NCI-H146 (cell line): ENCODE measurements at regions not wholly inside any gene's neighbourhood (a gene's known extent, or its start where the extent isn't known, plus 50 kb on each side); places are given as distances from the start of the nearest gene placed in this dataset.
"Not testable (repeated sequence)": the region's sequence is repeated elsewhere in the genome, so short reads cannot be mapped to it uniquely, and the experiment has no call there.

Source experiments
- DNase-seq: peaks from one replicate; lab custom pipeline; 2025; lab: John Stamatoyannopoulos, UW

DNA sequence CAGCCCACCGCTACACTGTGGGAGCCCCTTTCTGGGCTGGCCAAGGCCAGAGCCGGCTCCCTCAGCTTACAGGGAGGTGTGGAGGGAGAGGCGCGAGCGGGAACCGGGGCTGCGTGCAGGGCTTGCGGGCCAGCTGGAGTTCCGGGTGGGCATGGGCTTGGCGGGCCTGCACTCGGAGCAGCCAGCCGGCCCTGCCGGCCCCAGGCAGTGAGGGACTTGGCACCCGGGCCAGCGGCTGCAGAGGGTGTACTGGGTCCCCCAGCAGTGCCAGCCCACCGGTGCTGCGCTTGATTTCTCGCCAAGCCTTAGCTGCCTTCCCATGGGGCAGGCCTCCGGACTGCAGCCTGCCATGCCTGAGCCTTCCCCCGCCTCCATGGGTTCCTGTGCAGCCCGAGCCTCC is 306.2 kb downstream of the PPP4R3C start:
- not testable (repeated sequence) for DNase-seq

- DNase-seq = no peak
Observed at GRCh38 chrX:27136325-27136724, 326.8 kb downstream of the PPP4R3C start.

- DNase-seq = no peak
Observed at GRCh38 chrX:27132862-27133261, 330.3 kb downstream of the PPP4R3C start.

GRCh38 chrX:27087176-27087575 is 376.0 kb downstream of the PPP4R3C start:
- not testable (repeated sequence) for DNase-seq

DNA sequence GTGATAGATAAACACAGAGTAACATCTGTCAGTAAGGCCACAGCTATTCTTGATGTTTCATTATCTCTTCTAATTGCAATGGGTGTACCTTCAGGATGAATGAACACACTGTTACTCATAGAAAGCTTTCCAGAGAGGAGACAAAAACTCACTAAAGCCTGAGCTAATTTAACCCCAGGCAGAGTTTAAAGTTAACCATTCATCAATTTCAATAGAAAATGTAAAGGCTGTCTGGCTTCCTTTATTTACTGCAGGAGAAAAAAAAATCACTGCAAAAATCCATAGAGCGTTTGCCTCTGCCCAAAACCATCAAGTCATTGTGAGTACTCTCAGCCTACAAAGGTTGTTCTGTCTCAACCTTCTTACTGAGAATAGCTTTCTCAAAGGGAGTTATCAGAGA is 376.9 kb downstream of the PPP4R3C start:
- DNase-seq = no peak

DNA sequence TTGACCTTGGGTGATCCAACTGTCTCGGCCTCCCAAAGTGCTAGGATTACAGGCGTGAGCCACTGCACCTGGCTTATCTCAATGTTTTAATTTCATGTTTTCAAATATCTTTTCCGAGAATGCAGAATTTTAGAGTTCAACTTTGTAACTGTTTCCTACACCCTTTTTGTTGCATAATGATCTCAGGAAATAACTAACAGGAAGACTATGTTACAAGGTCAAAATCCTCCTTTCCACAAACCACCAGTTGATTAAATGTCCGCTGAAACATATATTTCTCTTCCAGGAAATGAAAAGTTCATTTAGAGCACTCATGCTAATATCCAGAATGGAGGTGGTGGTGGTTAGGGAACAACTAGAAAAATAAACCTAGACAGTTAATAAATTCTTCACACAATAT is 377.8 kb downstream of the PPP4R3C start:
- no peak for DNase-seq

DNA sequence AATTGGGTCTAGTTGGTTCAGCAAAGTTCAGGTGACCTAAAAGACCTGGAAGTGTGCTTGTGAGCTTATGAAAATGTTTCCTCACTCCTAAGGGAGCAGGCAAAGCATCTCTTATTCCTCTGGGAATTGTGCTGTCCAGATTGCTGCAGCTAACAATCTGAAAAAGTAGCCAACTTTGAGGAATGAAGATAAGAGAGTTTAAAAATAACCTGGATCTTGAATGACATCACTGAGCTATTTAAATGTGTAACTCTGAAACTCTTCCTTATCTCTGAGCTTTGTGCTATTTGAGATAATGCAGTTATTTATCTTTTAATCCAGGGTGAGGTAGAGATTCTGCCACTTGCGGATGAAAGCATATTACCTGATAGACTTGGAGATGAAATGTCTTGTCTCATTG is 384.8 kb downstream of the PPP4R3C start:
- DNase-seq = no peak

GRCh38 chrX:27057883-27058282 is 405.3 kb downstream of the PPP4R3C start:
- no peak for DNase-seq

DNA sequence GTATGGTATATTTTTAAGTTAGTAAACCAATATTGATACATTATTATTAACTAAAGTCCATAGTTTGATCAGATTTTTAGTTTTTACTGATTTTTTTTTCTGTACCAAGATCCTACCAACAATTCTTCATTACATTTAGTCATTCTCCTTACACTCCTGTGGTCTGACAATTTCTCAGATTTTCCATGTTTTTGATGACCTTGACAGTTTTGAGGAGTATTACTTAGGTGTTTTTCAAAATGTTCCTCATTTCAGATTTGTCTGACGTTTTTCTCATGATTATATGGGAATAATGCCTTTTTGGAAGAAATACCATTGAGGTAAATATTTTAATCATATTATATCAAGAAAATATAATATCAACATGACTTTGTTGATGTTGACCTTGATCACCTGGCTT is 423.8 kb downstream of the PPP4R3C start:
- DNase-seq = no peak

DNA sequence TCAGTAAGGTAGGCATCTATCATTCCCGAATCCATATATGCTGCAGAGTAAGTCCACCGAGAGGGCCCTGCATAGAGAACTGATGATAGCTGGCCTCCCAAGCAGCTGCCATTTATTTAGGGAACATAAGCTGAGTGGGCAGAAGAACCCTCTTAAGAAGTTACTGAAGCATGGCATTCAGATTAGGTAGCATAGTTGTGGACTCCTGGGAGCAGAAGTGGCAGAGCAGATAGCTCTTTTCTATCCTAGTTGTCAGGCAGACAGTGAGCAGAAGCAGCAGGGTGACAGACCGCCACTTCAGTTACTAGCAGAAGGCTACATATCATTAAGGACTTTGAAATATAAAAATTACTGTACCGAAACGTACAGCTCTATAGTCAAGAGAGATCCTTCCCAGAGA is 454.7 kb downstream of the PPP4R3C start:
- no peak for DNase-seq

DNA sequence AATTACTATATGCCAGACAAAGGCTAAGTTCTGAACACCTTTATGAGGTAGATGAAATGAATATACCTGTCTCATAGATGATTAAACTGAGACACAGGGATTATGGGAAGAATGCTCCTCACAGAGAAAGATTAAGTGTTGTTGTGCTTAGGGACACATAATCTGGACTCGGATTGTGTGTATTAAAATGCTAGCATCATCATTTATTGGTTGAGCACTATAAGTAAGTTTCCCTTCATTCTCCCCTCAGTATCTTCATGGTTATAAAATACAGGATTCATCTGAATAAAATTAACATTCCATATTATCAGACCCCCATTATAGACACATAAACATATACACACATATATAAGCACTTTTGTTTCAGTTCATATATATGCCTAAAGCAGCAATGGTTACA is 463.5 kb downstream of the PPP4R3C start:
- no peak for DNase-seq

GRCh38 chrX:26958261-26958660 is 504.9 kb downstream of the PPP4R3C start:
- no peak for DNase-seq

DNA sequence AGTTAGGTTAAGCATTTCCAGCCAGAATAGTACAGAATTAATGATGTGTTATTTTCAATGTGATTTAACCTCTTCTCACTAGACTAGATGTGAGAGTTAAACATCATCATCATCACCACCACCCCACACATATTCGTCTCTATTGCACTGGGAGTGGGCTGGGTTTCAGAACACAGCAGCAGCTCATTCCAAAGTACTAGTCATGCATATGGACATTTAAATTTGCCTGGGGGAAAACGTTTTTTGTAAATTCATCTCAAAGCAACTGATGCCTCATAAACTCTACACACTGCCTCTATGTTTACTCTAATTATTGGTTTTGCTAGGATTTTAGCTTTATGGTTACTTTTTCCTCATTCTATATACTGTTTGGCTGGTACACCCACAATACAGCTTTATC is 509.1 kb downstream of the PPP4R3C start:
- DNase-seq = no peak

GRCh38 chrX:26952213-26952612 is 510.9 kb downstream of the PPP4R3C start:
- DNase-seq = no peak

GRCh38 chrX:26927419-26927818 is 535.7 kb downstream of the PPP4R3C start:
- no peak for DNase-seq

DNA sequence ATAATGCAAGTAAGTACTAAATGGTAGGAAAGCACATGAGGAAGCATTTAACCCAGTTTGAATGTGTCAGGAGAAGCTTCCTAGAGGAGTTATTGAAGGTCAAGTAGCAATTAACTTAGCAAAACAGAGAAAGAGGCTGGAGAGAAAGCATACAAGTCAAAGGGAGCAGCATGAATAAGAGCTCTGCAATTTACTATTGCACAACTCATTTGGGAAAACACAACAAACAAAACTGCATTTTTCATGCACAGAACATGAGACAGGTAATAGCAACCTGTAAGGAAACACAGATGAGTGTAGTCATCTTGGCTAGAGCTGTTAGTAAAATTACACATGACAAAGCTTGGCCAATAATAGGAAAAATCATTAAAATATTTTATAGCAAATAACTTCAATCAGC is 538.1 kb downstream of the PPP4R3C start:
- no peak for DNase-seq

DNA sequence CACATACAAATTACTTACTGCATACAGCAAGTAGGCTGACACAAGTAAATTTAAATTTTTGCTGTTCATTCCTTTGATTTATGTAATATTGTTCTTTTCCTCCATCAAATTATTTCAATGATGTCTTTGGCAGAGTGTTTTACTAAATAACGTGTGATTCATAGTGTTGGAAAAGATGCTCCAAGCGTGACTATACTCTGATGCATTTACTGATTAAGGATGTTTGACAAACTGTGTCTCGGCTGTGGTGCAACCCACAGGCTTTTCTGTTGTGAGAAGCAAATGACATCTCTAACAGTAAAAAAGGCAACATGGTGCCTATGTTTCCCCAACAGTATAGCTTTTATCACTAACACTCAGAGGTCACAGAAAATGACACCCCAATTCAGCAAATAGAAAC is 540.9 kb downstream of the PPP4R3C start:
- no peak for DNase-seq

DNA sequence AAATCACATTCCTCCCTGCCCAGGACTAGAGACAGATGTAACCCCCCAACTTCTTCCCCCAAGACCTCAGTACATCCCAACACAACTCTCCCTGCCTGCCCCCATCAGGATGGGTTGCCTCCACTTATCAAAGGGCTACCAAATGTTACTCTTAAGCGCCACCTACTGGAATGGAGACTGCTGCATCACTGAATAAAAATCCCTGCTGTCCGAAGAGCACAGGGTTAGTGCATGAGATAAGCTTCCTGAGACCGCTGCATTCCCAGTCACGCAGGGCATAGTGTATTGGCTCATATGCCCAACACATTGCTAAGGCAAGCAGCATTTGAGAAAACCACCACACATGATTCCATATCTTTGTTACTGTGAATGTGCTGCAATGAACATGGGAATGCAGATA is 544.5 kb downstream of the PPP4R3C start:
- DNase-seq = peak; percentile 20

GRCh38 chrX:26916991-26917390 is 546.1 kb downstream of the PPP4R3C start:
- DNase-seq = no peak

- peak; percentile 11 for DNase-seq
Observed at GRCh38 chrX:26915064-26915463, 548.1 kb downstream of the PPP4R3C start.

DNA sequence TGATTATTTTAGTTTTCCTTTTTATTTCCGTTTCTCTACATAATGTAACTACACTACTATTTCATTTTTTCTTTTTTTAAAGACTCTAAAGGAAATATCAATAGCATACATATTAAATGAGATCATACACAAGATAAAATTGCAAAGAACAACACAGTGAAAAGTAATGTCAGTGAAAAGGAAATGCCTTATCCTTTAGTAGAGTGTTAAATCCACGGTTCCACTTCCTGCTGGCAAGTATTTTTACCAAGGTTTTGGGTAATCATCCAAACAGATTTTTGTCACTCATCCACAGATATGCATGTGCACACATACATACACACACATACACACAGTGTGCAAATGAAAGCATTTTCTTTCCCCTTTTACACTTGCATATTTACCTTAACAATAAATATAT is 548.9 kb downstream of the PPP4R3C start:
- no peak for DNase-seq

- not testable (repeated sequence) for DNase-seq
Observed at GRCh38 chrX:26911785-26912184, 551.4 kb downstream of the PPP4R3C start.

DNA sequence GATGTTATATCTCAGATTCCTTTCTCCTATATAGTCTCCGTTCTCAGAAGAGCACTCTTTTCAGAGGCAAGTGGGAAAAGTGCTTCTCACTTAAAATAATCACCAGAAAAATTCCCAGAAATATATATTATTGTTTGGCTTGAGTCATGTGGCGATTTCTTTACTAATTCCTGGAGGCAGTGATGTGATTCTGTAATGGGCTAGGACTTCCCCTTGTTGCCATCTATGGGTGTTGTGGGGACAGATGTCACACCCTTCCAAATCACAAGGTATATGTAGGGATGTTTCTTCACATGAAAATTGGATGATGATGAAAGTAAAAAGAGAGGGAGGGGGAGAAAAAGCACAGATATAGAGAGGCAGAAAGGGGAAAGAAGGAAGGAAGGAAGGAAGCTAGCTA is 553.4 kb downstream of the PPP4R3C start:
- DNase-seq = no peak

GRCh38 chrX:26908218-26908617 is 554.9 kb downstream of the PPP4R3C start:
- no peak for DNase-seq

GRCh38 chrX:26889574-26889973 is 573.6 kb downstream of the PPP4R3C start:
- DNase-seq = no peak
